Ishikawa (cell line): ENCODE measurements at regions not wholly inside any gene's neighbourhood (a gene's known extent, or its start where the extent isn't known, plus 50 kb on each side); places are given as distances from the start of the nearest gene placed in this dataset.

ENCODE experiments used
- CEBPB ChIP-seq: IDR thresholded peaks from 2 replicates; pipeline ENCODE4 v1.6.1; 2012
- CREB1 ChIP-seq: IDR thresholded peaks from 2 replicates; pipeline ENCODE4 v1.6.1; 2012; ENCODE audit warnings: low read depth
- EGR1 ChIP-seq: IDR thresholded peaks from 2 replicates; pipeline ENCODE4 v1.6.1; 2012
- EP300 ChIP-seq: IDR thresholded peaks from 2 replicates; pipeline ENCODE4 v1.6.1; 2012; ENCODE audit warnings: borderline replicate concordance
- FOXM1 ChIP-seq: IDR thresholded peaks from 2 replicates; pipeline ENCODE4 v1.6.1; 2012; ENCODE audit warnings: low read depth, borderline replicate concordance
- MAX ChIP-seq: IDR thresholded peaks from 2 replicates; pipeline ENCODE4 v1.6.1; 2012
- NFIC ChIP-seq: IDR thresholded peaks from 2 replicates; pipeline ENCODE4 v1.6.1; 2012
- RAD21 ChIP-seq: IDR thresholded peaks from 2 replicates; pipeline ENCODE4 v1.6.1; 2012; ENCODE audit warnings: low read depth
- REST ChIP-seq: IDR thresholded peaks from 2 replicates; pipeline ENCODE4 v1.6.1; 2012; ENCODE audit warnings: low read depth, mild to moderate bottlenecking
- TAF1 ChIP-seq: IDR thresholded peaks from 2 replicates; pipeline ENCODE4 v1.6.1; 2012; ENCODE audit warnings: low read depth, mild to moderate bottlenecking
- TCF12 ChIP-seq: IDR thresholded peaks from 2 replicates; pipeline ENCODE4 v1.6.1; 2012; ENCODE audit warnings: low read depth
- TEAD4 ChIP-seq: IDR thresholded peaks from 2 replicates; pipeline ENCODE4 v1.6.1; 2012
- YY1 ChIP-seq: IDR thresholded peaks from 2 replicates; pipeline ENCODE4 v1.6.1; 2012; ENCODE audit warnings: low read depth
- ZBTB7A ChIP-seq: IDR thresholded peaks from 2 replicates; pipeline ENCODE4 v1.6.1; 2012; ENCODE audit warnings: low read depth
- TF ChIP-seq, protein P1 (sequence below): IDR thresholded peaks from 2 replicates; pipeline ENCODE4 v1.6.1; 2012

- TF ChIP-seq TAF1 (no peak), ZBTB7A (no peak), NFIC (no peak), CEBPB (no peak), REST (no peak), CREB1 (no peak), TEAD4 (no peak), RAD21 (no peak), MAX (no peak), FOXM1 (no peak), YY1 (no peak), EP300 (no peak), TCF12 (no peak), EGR1 (no peak)
- TF ChIP-seq, protein P1, sequence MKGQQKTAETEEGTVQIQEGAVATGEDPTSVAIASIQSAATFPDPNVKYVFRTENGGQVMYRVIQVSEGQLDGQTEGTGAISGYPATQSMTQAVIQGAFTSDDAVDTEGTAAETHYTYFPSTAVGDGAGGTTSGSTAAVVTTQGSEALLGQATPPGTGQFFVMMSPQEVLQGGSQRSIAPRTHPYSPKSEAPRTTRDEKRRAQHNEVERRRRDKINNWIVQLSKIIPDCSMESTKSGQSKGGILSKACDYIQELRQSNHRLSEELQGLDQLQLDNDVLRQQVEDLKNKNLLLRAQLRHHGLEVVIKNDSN: no peak
These were observed 516.6 kb upstream of the KCNMB2 start for GRCh38 chr3:178019645-178020044.

- no peak for TF ChIP-seq FOXM1
- no peak for TF ChIP-seq CREB1
- TF ChIP-seq TEAD4: no peak
- no peak for TF ChIP-seq CEBPB
- TF ChIP-seq TCF12: no peak
- no peak for TF ChIP-seq RAD21
These were observed 513.6 kb upstream of the KCNMB2 start for GRCh38 chr3:178022599-178022998.

GRCh38 chr3:178028933-178029332 is 507.3 kb upstream of the KCNMB2 start:
- no peak for TF ChIP-seq ZBTB7A
- no peak for TF ChIP-seq MAX
- no peak for TF ChIP-seq YY1
- TF ChIP-seq, protein P1: no peak
- TF ChIP-seq REST: no peak
- TF ChIP-seq CREB1: no peak
- TF ChIP-seq FOXM1: no peak
- TF ChIP-seq CEBPB: no peak
- no peak for TF ChIP-seq TAF1
- no peak for TF ChIP-seq TEAD4
- no peak for TF ChIP-seq EP300
- TF ChIP-seq NFIC: no peak
- TF ChIP-seq EGR1: no peak
- TF ChIP-seq RAD21: no peak

DNA sequence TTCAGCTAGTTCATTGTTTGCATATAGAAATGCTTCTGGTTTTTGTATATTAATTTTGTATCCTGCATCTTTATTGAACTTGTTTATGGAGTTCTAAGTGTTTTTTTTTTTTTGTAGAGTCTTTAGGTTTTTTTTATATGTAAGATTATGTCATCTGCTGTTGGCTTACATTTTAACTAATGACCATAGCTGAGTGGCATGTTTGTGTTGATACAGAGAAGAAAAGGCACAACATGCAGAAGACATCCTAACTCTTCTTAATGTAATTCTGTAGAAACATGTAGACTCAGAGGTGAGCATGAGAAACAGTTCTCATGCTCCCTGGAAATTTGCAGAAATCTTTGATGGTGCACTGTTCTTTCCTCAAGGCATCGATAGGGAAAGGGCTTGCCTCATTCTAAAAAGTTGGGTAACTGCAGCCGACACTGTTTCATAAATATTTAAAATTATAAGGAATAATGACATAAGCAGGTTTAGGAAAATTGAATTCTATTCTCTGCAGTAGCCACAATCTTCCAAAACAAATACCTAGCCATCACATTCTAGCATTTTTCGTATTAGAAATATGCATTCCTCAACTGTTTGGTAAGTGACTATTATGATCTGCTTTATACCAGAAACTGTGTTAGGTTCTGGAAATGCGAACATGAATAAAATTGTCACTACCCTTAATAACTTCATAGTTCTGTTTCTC is 499.6 kb upstream of the KCNMB2 start:
- no peak for TF ChIP-seq NFIC
- TF ChIP-seq TEAD4: no peak
- TF ChIP-seq CREB1: no peak
- no peak for TF ChIP-seq TAF1
- TF ChIP-seq MAX: no peak
- TF ChIP-seq YY1: no peak
- no peak for TF ChIP-seq FOXM1
- TF ChIP-seq EP300: no peak
- TF ChIP-seq EGR1: no peak
- TF ChIP-seq CEBPB: no peak
- TF ChIP-seq, protein P1: no peak

- TF ChIP-seq, protein P1: no peak
- TF ChIP-seq CEBPB (no peak), EGR1 (no peak), REST (no peak), TAF1 (no peak), CREB1 (no peak), YY1 (no peak), ZBTB7A (no peak), NFIC (no peak), MAX (no peak), FOXM1 (no peak), TEAD4 (no peak)
These were observed 494.3 kb upstream of the KCNMB2 start for GRCh38 chr3:178041931-178042330.
